NCI-H2029 treated with DMSO at 0.1 percent for 48 hours (cell line): ENCODE measurements at regions not wholly inside any gene's neighbourhood (a gene's known extent, or its start where the extent isn't known, plus 50 kb on each side); places are given as distances from the start of the nearest gene placed in this dataset.
"Not testable (repeated sequence)": the region's sequence is repeated elsewhere in the genome, so short reads cannot be mapped to it uniquely, and the experiment has no call there.

ENCODE experiments used
- DNase-seq: peaks from one replicate; lab custom pipeline; 2025; lab: John Stamatoyannopoulos, UW

DNA sequence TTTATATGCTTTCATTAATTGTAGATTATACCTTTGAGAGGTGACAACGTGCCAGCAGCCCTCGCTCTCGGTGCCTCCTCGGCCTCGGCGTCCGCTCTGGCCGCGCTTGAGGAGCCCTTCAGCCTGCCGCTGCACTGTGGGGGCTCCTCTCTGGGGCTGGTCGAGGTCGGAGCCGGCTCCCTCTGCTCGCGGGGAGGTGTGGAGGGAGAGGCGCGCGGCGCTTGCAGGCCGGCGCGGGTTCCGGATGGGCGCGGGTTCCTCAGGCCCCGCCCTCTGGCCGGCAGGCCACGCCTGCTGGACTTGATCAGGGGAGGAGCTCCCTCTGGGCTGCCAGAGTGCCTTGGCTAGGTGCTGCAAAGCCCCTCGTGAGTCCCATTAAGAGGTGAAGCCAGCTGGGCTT is 321.1 kb upstream of the PCDH18 start:
- no peak for DNase-seq

- no peak for DNase-seq
Measured at GRCh38 chr4:137852326-137852725, 320.0 kb upstream of the PCDH18 start.

- no peak for DNase-seq
Measured at GRCh38 chr4:137851435-137851834, 319.1 kb upstream of the PCDH18 start.

DNA sequence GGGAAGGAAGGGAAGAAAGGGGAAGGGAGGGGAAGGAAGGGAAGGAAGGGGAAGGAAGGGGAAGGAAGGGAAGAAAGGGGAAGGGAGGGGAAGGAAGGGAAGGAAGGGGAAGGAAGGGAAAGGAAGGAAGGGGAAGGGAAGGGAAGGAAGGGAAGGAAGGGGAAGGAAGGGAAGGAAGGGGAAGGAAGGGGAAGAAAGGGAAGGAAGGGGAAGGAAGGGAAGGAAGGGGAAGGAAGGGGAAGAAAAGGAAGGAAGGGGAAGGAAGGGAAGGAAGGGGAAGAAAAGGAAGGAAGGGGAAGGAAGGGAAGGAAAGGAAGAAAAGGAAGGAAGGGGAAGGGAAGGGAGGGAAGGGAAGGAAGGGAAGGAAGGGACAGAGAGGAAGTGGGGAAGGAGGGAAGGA is 295.7 kb upstream of the PCDH18 start:
- not testable (repeated sequence) for DNase-seq

- no peak for DNase-seq
Measured at GRCh38 chr4:137825505-137825904, 293.2 kb upstream of the PCDH18 start.

DNA sequence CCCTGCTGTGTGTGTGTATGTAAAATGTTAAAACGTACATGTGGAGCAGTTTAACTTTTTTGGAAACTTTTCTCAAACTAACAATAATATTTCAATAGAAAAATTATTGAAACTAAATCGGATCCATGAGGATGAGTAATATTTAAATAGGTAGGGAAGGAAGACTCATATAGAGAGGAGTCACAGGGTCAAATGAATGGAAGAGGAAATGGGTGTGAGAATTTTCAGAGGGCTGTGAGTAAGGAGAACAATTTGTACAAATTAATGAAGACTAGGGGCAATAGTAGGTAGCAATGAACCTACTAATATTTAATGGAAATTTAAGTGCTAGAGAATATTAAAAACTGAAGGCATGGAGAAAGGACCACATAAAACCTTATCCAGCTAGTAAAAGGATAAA is 290.7 kb upstream of the PCDH18 start:
- DNase-seq, result no peak

- DNase-seq, result peak; percentile 61
Measured at GRCh38 chr4:137819964-137820383, 287.7 kb upstream of the PCDH18 start.

GRCh38 chr4:137812258-137812657 is 280.0 kb upstream of the PCDH18 start:
- DNase-seq, result no peak

GRCh38 chr4:137806420-137806819 is 274.1 kb upstream of the PCDH18 start:
- no peak for DNase-seq

DNA sequence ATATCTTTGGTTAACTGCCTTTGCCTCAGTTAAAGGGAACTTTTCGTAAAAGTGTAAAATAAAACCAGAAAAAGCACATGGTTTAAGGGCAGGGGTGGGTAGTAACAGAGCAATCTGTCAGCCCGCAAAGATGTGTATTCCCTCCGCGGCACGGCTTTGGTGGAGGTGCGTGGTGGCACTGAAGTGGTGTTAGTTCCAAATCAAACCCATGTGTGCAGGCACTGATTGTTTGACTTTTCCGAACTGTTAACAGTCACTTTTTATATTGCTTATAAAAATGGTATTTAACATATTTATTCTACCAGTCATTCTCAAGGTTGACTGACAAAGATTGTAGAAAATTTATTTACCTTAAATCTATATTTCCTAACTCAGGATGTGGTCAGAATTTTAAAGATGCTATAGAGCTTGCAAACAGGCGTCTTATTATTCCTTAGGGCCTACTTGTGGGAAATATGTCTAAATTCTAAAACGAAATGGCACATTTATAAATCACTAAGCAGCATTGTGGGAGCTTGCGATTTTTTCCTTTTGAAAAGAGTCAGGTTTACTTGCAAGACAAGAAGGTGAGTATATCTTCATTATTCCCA is 272.7 kb upstream of the PCDH18 start:
- no peak for DNase-seq

DNA sequence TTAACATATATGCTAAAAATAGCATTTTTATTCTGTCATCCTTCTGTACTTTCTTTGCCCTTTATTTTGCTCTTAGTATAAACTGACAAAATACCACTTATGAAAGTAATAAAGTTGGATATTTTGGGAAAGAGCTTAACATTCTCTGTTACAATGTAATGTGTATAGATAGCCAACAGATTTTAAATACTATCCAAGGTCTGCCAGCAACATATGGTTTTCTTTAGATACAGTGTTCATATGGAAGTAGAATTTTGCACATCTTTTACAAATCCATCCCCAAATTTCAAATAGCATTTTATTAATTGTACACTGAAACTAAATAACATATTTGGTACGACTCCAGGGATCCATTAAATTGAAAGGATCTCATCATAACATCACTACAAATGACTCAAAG is 268.6 kb upstream of the PCDH18 start:
- no peak for DNase-seq

GRCh38 chr4:137794764-137795254 is 262.5 kb upstream of the PCDH18 start:
- peak; percentile 48 for DNase-seq

DNA sequence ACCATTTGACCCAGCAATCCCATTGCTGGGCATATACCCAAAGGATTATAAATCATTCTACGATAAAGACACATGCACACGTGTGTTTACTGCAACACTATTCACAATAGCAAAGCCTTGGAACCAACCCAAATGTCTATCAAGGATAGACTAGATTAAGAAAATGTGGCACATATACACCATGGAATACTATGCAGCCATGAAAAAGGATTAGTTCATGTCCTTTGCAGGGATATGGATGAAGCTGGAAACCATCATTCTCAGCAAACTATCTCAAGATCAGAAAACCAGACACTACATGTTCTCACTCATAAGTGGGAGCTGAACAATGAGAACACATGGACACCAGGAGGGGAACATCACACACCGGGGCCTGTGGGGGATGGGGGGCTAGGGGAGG is 257.0 kb upstream of the PCDH18 start:
- DNase-seq, result not testable (repeated sequence)

DNA sequence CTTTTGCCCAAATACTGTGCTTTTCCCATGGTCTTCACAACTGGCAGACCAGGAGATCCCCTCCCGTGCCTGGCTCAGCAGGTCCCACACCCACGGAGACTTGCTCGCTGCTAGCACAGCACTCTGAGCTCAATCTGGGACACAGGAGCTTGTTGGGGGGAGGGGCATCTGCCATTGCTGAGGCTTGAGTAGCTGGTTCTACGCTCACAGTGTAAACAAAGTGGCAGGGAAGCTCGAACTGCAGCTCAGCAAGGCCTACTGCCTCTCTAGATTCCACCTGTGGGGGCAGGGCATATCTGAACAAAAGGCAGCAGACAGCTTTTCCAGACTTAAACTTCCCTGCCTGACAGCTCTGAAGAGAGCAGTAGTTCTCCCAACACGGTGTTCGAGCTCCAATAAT is 251.6 kb upstream of the PCDH18 start:
- DNase-seq, result not testable (repeated sequence)

- no peak for DNase-seq
Measured at GRCh38 chr4:137775701-137776100, 243.4 kb upstream of the PCDH18 start.

- no peak for DNase-seq
Measured at GRCh38 chr4:137774501-137774900, 242.2 kb upstream of the PCDH18 start.

DNA sequence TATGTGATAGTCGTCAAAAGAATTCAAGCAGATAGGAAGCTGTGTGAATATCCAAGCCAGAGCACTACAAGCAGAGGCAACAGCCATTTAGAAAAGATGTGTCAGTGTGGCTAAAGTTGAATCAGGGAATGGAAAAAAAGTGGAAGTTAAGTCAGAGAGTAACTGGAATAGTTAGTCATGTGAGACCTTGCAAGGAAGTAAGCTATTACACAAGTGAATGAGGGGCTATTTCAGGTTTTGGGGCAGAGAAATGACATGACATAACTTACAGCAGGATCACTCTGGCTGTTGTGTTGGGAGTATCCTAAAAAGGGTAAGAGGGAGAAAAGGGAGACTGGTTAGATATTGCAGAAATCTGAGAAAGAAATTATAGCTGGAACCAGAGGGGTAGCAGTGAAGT is 236.6 kb upstream of the PCDH18 start:
- DNase-seq, result no peak

DNA sequence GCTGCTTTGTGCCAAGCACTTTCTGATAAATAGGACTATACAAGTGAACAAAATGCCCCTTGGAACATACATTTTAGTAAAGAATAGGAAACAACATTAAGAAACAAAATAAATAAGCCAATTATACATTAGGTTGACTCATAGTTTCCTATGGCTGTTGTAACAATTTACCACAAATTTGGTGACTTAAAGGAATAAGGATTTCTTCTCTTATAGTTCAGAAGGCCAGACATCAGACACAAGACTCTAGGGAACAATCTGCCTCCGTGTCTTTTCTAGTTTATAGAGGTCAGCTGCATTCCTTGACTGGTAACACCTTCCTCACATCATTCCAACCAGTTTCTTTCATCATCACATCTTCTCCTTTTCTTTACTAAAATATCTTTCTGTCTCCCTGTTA is 235.9 kb upstream of the PCDH18 start:
- DNase-seq, result no peak

DNA sequence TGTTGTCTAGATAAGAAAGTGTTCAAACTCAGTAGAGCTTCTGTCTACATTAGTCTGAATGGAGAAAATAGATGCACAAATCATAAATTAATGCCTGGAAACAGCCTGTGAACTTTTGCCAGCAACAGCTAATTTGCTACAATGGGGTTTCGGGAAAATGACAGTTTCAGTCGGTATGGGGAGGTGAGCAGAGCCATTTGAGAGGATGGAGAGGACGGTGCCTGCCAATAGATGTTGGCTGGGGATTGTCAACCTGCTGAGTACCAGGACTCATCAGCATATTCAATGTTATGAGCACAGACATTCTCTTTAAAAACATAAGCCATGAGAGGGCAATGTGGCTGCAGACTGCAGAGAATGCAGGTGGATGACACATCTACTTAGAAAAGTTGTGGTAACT is 230.3 kb upstream of the PCDH18 start:
- DNase-seq, result no peak

- DNase-seq, result no peak
Measured at GRCh38 chr4:137754652-137755471, 222.6 kb upstream of the PCDH18 start.

DNA sequence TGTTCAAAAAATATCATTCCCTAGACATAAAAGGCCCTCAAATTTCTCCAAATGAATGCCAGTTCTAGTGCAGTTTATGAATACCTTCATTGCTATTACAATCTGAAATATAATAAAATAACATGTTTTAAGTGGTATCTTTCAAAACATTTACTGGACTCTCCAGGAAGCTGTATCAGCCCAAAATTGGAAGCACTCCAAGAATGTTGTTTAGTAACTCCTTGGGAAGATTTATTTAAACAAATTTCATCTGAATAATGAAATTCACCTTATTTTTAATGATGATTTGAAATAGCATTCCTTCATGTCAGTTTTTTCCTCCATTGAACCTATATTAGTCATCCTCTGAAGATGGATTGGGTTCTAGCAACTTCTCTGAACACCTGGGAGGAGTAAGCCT is 217.2 kb upstream of the PCDH18 start:
- DNase-seq, result no peak

- DNase-seq, result no peak
Measured at GRCh38 chr4:137748616-137749015, 216.3 kb upstream of the PCDH18 start.

DNA sequence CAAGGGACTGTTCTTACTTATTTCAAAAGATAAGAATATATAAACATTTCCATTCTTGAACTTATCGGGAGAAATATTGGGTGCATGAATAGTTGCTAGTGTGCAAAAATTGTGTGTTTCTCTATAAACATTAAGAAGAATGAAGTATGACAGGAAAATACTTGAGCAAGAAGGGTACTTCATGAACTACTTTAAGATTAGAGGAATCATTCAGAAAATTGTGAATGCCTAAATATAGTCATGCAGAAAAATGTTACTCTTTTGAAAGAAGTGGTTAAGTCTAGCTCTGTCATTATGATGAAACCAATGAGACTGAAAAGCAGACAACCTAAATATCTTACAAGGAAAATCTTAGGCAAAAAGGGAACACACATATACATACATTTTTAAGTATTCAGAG is 207.8 kb upstream of the PCDH18 start:
- no peak for DNase-seq

DNA sequence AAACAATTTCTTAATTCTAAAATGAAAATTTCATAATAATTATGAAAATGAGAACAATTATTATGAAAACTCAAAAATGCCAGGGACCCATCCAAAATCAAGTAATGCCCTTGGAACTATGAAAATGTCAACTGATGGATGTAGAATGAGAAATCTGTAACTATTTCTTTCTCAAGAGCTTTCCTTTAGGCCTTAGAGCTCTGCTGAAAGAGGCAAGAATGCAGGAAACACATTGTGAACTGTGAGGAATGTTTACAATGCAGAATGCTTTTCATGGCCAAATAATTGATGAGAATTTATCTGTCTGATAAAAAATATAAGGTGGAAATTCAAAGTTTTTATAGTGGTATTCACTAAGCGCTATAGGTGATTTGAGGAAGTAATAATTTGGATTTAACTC is 207.1 kb upstream of the PCDH18 start:
- DNase-seq, result no peak
